Caki2 (cell line): ENCODE measurements at regions not wholly inside any gene's neighbourhood (a gene's known extent, or its start where the extent isn't known, plus 50 kb on each side); places are given as distances from the start of the nearest gene placed in this dataset.

Source experiments
- DNase-seq: peaks from one replicate; pipeline ENCODE4 v3.0.0-alpha.2; 2015; ENCODE audit warnings: low read depth
- in situ Hi-C: cut with HindIII; loops from 2 replicates; pipeline ENCODE4 v1.10.0; 2016; ENCODE audit warnings: low sequenced_read_pairs, low pct_unique_long_range_greater_than_20kb, mixed read lengths

- no peak for DNase-seq
These were observed 262.9 kb upstream of the SNX7 start for GRCh38 chr1:98398649-98399048.

GRCh38 chr1:98398092-98398491, 263.4 kb upstream of the SNX7 start:
- DNase-seq, result no peak
- in situ Hi-C loops, result no loop called here

More at GRCh38 chr1:98398649-98399048, 262.9 kb upstream of the SNX7 start:
- in situ Hi-C loops, result no loop called here

DNA sequence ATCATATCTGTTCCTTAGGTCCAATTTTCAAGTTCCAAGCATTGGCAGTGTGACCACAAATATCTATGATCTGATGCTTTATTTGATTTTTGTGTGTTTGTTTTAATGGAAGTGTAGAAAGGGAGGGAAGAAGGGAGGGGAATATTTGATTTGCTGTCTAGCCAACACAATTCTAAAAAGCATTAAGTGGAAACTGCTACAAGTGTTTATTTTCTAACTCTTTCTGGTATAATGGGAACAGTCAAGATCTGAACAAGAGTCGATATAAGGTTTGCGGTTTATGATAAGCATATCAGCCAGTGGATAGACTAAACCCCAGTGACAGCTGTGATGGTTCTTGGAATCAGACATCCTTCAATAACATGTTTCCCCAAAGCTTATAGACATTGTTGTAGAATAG, 267.8 kb upstream of the SNX7 start:
- DNase-seq, result no peak
- in situ Hi-C loops, result no loop called here

- in situ Hi-C loops, result no loop called here
These were observed 270.3 kb upstream of the SNX7 start for GRCh38 chr1:98391175-98391574.

DNA sequence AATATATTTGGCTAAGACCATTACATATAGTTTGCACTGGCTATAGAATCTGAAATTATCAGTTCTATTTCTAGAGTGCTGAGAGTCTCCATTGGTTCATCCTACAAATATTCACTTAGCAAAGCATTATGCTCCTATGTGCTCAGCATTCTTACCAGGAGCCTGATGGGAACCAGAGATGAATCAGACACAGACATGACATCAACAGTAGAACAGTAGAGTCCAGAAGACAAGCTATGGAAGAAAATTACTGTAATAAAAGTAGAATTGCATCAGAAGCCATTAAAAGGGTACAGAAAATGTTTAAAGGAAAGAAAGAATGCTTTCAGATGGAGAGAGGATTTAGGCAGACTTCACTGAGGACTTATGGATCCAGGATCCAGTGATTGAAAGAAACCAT, 271.7 kb upstream of the SNX7 start:
- no peak for DNase-seq
- in situ Hi-C loops, result no loop called here

More at GRCh38 chr1:98391175-98391574, 270.3 kb upstream of the SNX7 start:
- no peak for DNase-seq

DNA sequence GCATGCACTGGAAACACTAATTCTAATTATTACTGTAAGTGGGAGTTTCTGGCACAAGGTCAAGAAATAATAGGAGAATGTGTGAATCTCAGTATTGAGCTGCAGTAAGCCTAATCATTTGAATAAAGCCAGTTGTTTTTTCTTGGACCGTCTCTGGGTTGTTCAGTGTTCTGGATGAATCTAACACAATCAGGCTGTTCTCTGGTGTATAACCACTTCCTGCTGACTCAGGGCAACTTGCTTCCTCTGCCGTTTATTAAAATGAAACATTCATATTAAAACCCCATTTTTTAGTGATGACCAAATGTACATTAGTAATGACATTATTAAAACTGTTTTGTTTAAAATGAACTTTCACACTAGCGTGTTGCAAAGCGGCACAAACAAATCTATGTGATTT, 273.1 kb upstream of the SNX7 start:
- no peak for DNase-seq
- in situ Hi-C loops, result no loop called here

GRCh38 chr1:98387701-98388100, 273.8 kb upstream of the SNX7 start:
- no peak for DNase-seq

GRCh38 chr1:98386675-98387440, 274.7 kb upstream of the SNX7 start:
- in situ Hi-C loops, result no loop called here
- no peak for DNase-seq

More at GRCh38 chr1:98387701-98388100, 273.8 kb upstream of the SNX7 start:
- in situ Hi-C loops, result no loop called here

GRCh38 chr1:98385652-98386051, 275.9 kb upstream of the SNX7 start:
- in situ Hi-C loops, result no loop called here
- DNase-seq, result no peak

GRCh38 chr1:98384461-98385141, 276.9 kb upstream of the SNX7 start:
- in situ Hi-C loops, result no loop called here
- DNase-seq, result no peak

- in situ Hi-C loops, result no loop called here
These were observed 278.4 kb upstream of the SNX7 start for GRCh38 chr1:98382986-98383740.

DNA sequence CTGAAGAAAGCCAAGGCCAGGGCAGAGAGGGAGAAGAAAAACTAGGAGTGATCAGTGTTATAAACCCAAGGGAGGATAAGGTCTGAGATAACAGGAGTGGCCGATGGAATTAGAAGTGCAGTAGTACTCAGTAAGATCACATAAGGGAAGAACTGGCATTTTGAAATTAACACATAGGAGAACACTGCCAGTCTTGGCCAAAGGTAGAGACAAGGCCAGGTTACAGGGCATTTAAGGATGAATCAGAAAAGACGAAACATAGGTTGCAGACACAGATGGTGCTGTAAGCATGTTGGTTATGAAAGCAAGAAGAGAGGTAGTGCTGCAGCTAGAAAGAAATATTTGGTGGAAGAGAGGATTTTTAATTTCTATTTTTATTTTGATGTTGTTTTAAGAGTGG, 278.9 kb upstream of the SNX7 start:
- no peak for DNase-seq

More at GRCh38 chr1:98382986-98383740, 278.4 kb upstream of the SNX7 start:
- DNase-seq, result no peak

DNA sequence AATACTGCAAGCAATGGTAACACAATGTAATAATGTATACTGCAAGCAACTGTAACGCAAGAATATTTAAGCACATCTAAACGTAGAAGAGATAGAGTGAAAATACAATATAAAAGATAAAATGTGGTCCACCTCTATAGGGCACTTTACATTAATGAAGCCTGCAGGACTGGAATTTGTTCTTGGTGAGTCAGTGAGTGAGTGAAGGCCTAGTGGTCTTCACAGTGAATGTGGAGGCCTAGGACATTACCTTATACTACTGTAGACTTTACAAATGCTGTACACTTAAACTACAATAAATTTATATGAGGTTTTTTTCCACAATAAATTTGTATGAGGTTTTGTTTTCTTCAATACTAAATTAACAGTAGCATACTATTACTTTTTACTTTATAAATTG, 287.4 kb upstream of the SNX7 start:
- in situ Hi-C loops, result no loop called here
- DNase-seq, result no peak

More for the DNA sequence above, 278.9 kb upstream of the SNX7 start:
- in situ Hi-C loops, result no loop called here

DNA sequence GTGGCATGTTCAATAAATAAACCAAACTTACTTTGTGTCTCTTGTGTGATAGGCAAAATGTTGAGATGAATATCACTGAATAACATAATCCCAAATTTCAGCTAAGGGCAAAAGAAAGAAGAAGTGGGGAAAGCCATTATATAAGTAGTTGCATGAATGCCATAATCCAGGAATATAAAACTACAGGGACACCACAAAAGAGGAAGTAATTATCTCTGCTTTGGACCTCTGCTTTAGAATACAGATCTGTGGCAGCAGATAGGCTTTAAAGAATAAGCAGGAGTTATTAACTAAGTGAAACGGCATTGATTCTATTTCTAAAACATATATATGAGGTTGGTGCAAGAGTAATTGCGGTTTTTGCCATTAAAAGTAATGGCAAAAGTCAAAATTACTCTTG, 288.5 kb upstream of the SNX7 start:
- in situ Hi-C loops, result no loop called here
- no peak for DNase-seq

GRCh38 chr1:98371764-98372163, 289.8 kb upstream of the SNX7 start:
- no peak for DNase-seq
- in situ Hi-C loops, result no loop called here

- in situ Hi-C loops, result no loop called here
- DNase-seq, result no peak
These were observed 292.1 kb upstream of the SNX7 start for GRCh38 chr1:98369463-98369862.

DNA sequence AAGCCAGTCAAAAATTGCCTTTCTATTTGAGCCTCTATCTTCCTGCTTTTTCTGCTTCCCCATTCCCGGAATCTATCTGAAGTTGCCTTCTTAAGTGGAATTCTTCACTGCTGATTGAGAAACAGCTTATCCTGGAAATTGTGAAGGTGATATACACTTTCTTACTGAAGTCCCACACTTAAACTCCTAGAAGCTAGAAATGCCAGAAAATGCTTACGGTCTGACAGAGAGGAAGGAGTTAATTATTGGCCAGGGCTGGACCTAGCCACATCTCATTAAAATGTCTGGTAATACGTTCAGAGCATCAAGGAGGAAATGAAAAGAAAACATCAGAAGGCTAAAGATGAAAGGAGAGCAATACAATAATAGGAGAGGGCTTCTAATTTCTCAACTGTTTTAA, 292.5 kb upstream of the SNX7 start:
- in situ Hi-C loops, result no loop called here
- DNase-seq, result no peak

GRCh38 chr1:98367426-98367825, 294.1 kb upstream of the SNX7 start:
- no peak for DNase-seq
- in situ Hi-C loops, result no loop called here

- in situ Hi-C loops, result no loop called here
- no peak for DNase-seq
These were observed 295.2 kb upstream of the SNX7 start for GRCh38 chr1:98366343-98366742.
